IMR-90 (cell line): ENCODE measurements at regions not wholly inside any gene's neighbourhood (a gene's known extent, or its start where the extent isn't known, plus 50 kb on each side); places are given as distances from the start of the nearest gene placed in this dataset.

Experiments
- ATAC-seq: fragments of 200-7000 bp; cut with Tn5 transposase; 2 replicates; pipeline ENCODE4 v1.9.1; 2020; ENCODE audit warnings: low read depth, mild to moderate bottlenecking, moderate library complexity
- BruUV-seq: library from RNA; stranded (reverse); fragments of 400-500 nt; replicated peaks from 2 replicates; lab custom pipeline; 2021; lab: Mats Ljungman, UMichigan
- CTCF ChIA-PET: fragments of 300-600 bp; formaldehyde crosslinking; extraction: SDS; loops from one replicate; lab custom pipeline; 2021; ENCODE audit warnings: antibody characterized with exemption; lab: Yijun Ruan, JAX
- POLR2A ChIA-PET: fragments of 300-600 bp; sonication (Branson Sonifier 250); formaldehyde crosslinking; loops from one replicate; lab custom pipeline; 2022; ENCODE audit warnings: antibody characterized with exemption; ENCODE audit not compliant: unreplicated experiment; lab: Charles Lee
- DNase-seq: peaks from one replicate; pipeline ENCODE4 v3.0.0; 2013
- H2AFZ ChIP-seq: replicated peaks from 2 replicates; pipeline ENCODE3; 2013; ENCODE audit warnings: low read length, mild to moderate bottlenecking; ENCODE audit not compliant: poor library complexity
- H2AK5ac ChIP-seq: 2 replicates; pipeline ENCODE4 v1.6.1; 2013; ENCODE audit warnings: low read depth, low read length, inconsistent platforms
- H2AK9ac ChIP-seq: replicated peaks from 2 replicates; pipeline ENCODE3; 2013; ENCODE audit warnings: mild to moderate bottlenecking, low read depth, low read length, moderate library complexity; ENCODE audit not compliant: poor library complexity
- H2BK120ac ChIP-seq: 2 replicates; pipeline ENCODE4 v1.6.1; 2013; ENCODE audit warnings: low read depth, low read length, inconsistent platforms
- H2BK15ac ChIP-seq: 3 replicates; pipeline ENCODE4 v1.6.1; 2013; ENCODE audit warnings: low read depth, low read length, inconsistent platforms
- H2BK20ac ChIP-seq: 2 replicates; pipeline ENCODE4 v1.6.1; 2013; ENCODE audit warnings: low read depth, mild to moderate bottlenecking, inconsistent platforms, low read length, moderate library complexity
- H2BK5ac ChIP-seq: 2 replicates; pipeline ENCODE4 v1.6.1; 2013; ENCODE audit warnings: mild to moderate bottlenecking, low read depth, low read length, inconsistent platforms; ENCODE audit not compliant: poor library complexity, severe bottlenecking
- H3K14ac ChIP-seq: replicated peaks from 2 replicates; pipeline ENCODE4 v1.6.1; 2013; ENCODE audit warnings: low read depth, low read length, inconsistent platforms
- H3K18ac ChIP-seq: 2 replicates; pipeline ENCODE4 v1.6.1; 2013; ENCODE audit warnings: low read depth, low read length, control low read depth
- H3K23ac ChIP-seq: 2 replicates; pipeline ENCODE4 v1.6.1; 2013; ENCODE audit warnings: low read depth, low read length, inconsistent platforms
- H3K27ac ChIP-seq: 2 replicates; pipeline ENCODE4 v1.5.1; 2013; ENCODE audit warnings: mild to moderate bottlenecking, control low read depth, low read length; ENCODE audit not compliant: insufficient read depth
- H3K27me3 ChIP-seq: 2 replicates; pipeline ENCODE4 v1.6.1; 2013; ENCODE audit warnings: low read length; ENCODE audit not compliant: control insufficient read depth, insufficient read depth
- H3K36me3 ChIP-seq: 2 replicates; pipeline ENCODE4 v1.6.1; 2013; ENCODE audit warnings: low read length, mixed read lengths; ENCODE audit not compliant: control insufficient read depth, insufficient read depth
- H3K4ac ChIP-seq: 2 replicates; pipeline ENCODE4 v1.6.1; 2013; ENCODE audit warnings: low read depth, low read length, inconsistent platforms
- H3K4me1 ChIP-seq: 2 replicates; pipeline ENCODE4 v1.6.1; 2013; ENCODE audit warnings: low read length, mixed read lengths; ENCODE audit not compliant: control insufficient read depth, insufficient read depth
- H3K4me2 ChIP-seq: 2 replicates; pipeline ENCODE4 v1.6.1; 2013; ENCODE audit warnings: low read depth, mild to moderate bottlenecking, control low read depth, low read length, moderate library complexity
- H3K4me3 ChIP-seq: 2 replicates; pipeline ENCODE4 v1.5.1; 2013; ENCODE audit warnings: low read depth, mild to moderate bottlenecking, control low read depth, low read length, moderate library complexity; ENCODE audit not compliant: insufficient read depth
- H3K56ac ChIP-seq: 2 replicates; pipeline ENCODE4 v1.6.1; 2013; ENCODE audit warnings: low read length, inconsistent platforms; ENCODE audit not compliant: insufficient read depth; ENCODE audit errors: extremely low read depth
- H3K79me1 ChIP-seq, 2 experiments: 2 replicates each; pipeline ENCODE4 v1.6.1; 2013; ENCODE audit warnings: low read length in 2 of 2, inconsistent platforms in 1 of 2, low read depth in 1 of 2
- H3K9ac ChIP-seq: 2 replicates; pipeline ENCODE4 v1.6.1; 2013; ENCODE audit warnings: low read depth, low read length, control low read depth
- H3K9me1 ChIP-seq: 2 replicates; pipeline ENCODE4 v1.6.1; 2013; ENCODE audit warnings: low read length, inconsistent platforms; ENCODE audit not compliant: insufficient read depth
- H3K9me3 ChIP-seq: 2 replicates; pipeline ENCODE4 v1.6.1; 2013; ENCODE audit warnings: low read length; ENCODE audit not compliant: control insufficient read depth, insufficient read depth
- H4K20me1 ChIP-seq: 2 replicates; pipeline ENCODE4 v1.6.1; 2013; ENCODE audit warnings: low read length, inconsistent platforms; ENCODE audit not compliant: insufficient read depth
- H4K5ac ChIP-seq: 2 replicates; pipeline ENCODE4 v1.6.1; 2013; ENCODE audit warnings: mild to moderate bottlenecking, low read depth, low read length, control low read depth
- H4K8ac ChIP-seq, 2 experiments: 2 replicates each; pipeline ENCODE4 v1.6.1; 2013; ENCODE audit warnings: low read depth in 2 of 2, low read length in 2 of 2, control low read depth in 1 of 2, inconsistent platforms in 1 of 2
- H4K91ac ChIP-seq: 2 replicates; pipeline ENCODE4 v1.6.1; 2013; ENCODE audit warnings: low read depth, low read length, inconsistent platforms; ENCODE audit not compliant: insufficient read depth
- CEBPB ChIP-seq: IDR thresholded peaks from 2 replicates; pipeline ENCODE4 v1.6.1; 2012; ENCODE audit warnings: low read depth, low read length, improper control_type of control experiment
- CHD1 ChIP-seq: IDR thresholded peaks from 2 replicates; pipeline ENCODE4 v1.6.1; 2012; ENCODE audit warnings: low read depth, low read length, improper control_type of control experiment
- CTCF ChIP-seq: conservative IDR thresholded peaks from 2 replicates; pipeline ENCODE4 v1.5.1; 2012; ENCODE audit warnings: mild to moderate bottlenecking, low read depth, low read length, improper control_type of control experiment
- ELK1 ChIP-seq: fragments of 150-350 bp; IDR thresholded peaks from 2 replicates; pipeline ENCODE4 v1.6.1; 2016; ENCODE audit warnings: low read depth, mild to moderate bottlenecking, low read length, moderate library complexity, borderline replicate concordance
- FOS ChIP-seq: fragments of 150-350 bp; IDR thresholded peaks from 2 replicates; pipeline ENCODE4 v1.6.1; 2016; ENCODE audit warnings: low read depth, low read length
- MAZ ChIP-seq: IDR thresholded peaks from 2 replicates; pipeline ENCODE4 v1.6.1; 2012; ENCODE audit warnings: low read depth, mild to moderate bottlenecking, low read length, improper control_type of control experiment, moderate library complexity, borderline replicate concordance
- MXI1 ChIP-seq: IDR thresholded peaks from 2 replicates; pipeline ENCODE4 v1.6.1; 2012; ENCODE audit warnings: low read depth, mild to moderate bottlenecking, low read length, moderate library complexity, borderline replicate concordance
- NFE2L2 ChIP-seq: fragments of 150-350 bp; IDR thresholded peaks from 2 replicates; pipeline ENCODE4 v1.6.1; 2016; ENCODE audit warnings: low read depth, mild to moderate bottlenecking, low read length
- POLR2A ChIP-seq: IDR thresholded peaks from 2 replicates; pipeline ENCODE4 v1.6.1; 2012; ENCODE audit warnings: mild to moderate bottlenecking, low read depth, low read length
- RCOR1 ChIP-seq: IDR thresholded peaks from 2 replicates; pipeline ENCODE4 v1.6.1; 2012; ENCODE audit warnings: mild to moderate bottlenecking, low read length, improper control_type of control experiment; ENCODE audit not compliant: insufficient replicate concordance
- RFX5 ChIP-seq: IDR thresholded peaks from 2 replicates; pipeline ENCODE4 v1.8.0; 2012; ENCODE audit warnings: low read depth, mild to moderate bottlenecking, low read length, moderate library complexity
- SMC3 ChIP-seq: fragments of 150-350 bp; IDR thresholded peaks from 2 replicates; pipeline ENCODE4 v1.6.1; 2016; ENCODE audit warnings: low read depth, mild to moderate bottlenecking, antibody characterized with exemption, low read length, moderate library complexity
- USF2 ChIP-seq: fragments of 150-350 bp; IDR thresholded peaks from 2 replicates; pipeline ENCODE4 v1.6.1; 2017; ENCODE audit warnings: mild to moderate bottlenecking, antibody characterized with exemption, low read length, low read depth
- WGBS, 2 experiments: methylation state at CpG; one replicate each; pipeline versions ENCODE4 v1.1.5 to v1.1.7; 2013; ENCODE audit warnings: missing lambda C conversion rate in 2 of 2; ENCODE audit not compliant: insufficient read length in 1 of 2; ENCODE audit errors: extremely low coverage in 2 of 2; 5-methylcytosine and 5-hydroxymethylcytosine counted together
- dilution Hi-C: fragments of 300-500 bp; cut with HindIII; formaldehyde crosslinking; loops from one replicate; pipeline ENCODE4 v1.14.3; 2018; ENCODE audit warnings: low sequenced_read_pairs; ENCODE audit not compliant: unreplicated experiment
- in situ Hi-C: fragments of 300-500 bp; cut with MboI; formaldehyde crosslinking; loops from 3 replicates; pipeline ENCODE4 v1.14.3; 2019; ENCODE audit warnings: low sequenced_read_pairs, inconsistent platforms, mixed read lengths
- intact Hi-C: fragments of 100-400 bp; cut with micrococcal nuclease; formaldehyde crosslinking; loops from 2 replicates; pipeline ENCODE4 v1.10.0; 2022

DNA sequence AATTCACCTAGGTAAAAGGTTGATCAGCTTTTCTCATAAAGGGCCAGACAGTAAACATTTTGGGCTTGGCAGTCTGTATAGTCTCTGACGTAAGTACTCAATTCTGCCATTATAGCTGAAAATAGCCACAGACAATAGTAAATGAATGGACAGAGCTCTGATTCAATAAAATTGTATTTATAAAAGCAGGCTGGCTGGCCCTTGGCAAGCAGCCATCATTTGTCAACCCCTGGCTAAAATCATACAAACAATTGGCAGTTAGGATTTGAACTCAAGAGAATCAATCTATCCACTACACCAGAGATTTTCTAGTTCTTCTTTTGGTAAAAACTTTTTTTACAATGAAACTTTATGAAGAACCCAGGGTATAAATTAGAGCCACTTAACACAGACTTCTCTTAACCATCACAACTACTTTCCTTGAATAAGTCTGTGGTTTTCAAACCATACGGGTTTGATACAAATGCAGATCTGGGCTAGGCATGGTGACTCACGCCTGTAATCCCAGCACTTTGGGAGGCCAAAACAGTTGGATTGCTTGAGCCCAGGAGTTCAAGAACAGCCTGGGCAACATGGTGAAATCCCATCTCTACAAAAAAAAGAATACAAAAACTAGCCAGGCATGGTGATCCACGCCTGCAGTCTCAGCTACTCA, 124.5 kb downstream of the SLC16A9 start:
- Histone ChIP-seq H3K23ac (no peak overlapping the region), H2AK5ac (no peak overlapping the region), H2BK15ac (no peak overlapping the region), H2AFZ (no peak overlapping the region), H3K18ac (no peak overlapping the region), H2BK120ac (no peak overlapping the region), H3K14ac (no peak overlapping the region), H4K5ac (no peak overlapping the region), H3K9ac (no peak overlapping the region), H3K4ac (no peak overlapping the region), H3K27me3 (0 out of 2 replicates have a peak, but pooled peaks cover 1% of the 10 kb centered on the region), H4K8ac (no peak overlapping the region), H3K56ac (no peak overlapping the region), H3K4me1 (no peaks in the 10 kb centered on the region), H2BK20ac (no peak overlapping the region), H4K20me1 (no peaks in the 10 kb centered on the region), H3K36me3 (no peaks in the 10 kb centered on the region), H3K9me3 (no peaks in the 10 kb centered on the region), H3K4me2 (no peak overlapping the region), H3K27ac (no peak overlapping the region), H3K9me1 (no peaks in the 10 kb centered on the region), H2AK9ac (no peak overlapping the region), H2BK5ac (no peak overlapping the region), H3K4me3 (no peak overlapping the region), H4K91ac (no peak overlapping the region), H3K79me1 (no peaks in the 10 kb centered on the region)
- POLR2A ChIA-PET: no interaction called here
- in situ Hi-C loops (loop anchor here (25.0 kb wide), 1 partner anchor 1048 kb away; no protein-coding TSS in a partner anchor), intact Hi-C loops (no loop called here), dilution Hi-C loops (no loop called here)
- TF ChIP-seq NFE2L2: no peak
- TF ChIP-seq RFX5: no peak
- no peak for TF ChIP-seq ELK1
- no peak for TF ChIP-seq MXI1
- TF ChIP-seq MAZ: no peak
- TF ChIP-seq CEBPB: no peak
- TF ChIP-seq CTCF: no peak
- no peak for TF ChIP-seq RCOR1
- no peak for TF ChIP-seq POLR2A
- no peak for TF ChIP-seq CHD1
- no peak for TF ChIP-seq FOS
- no peak for TF ChIP-seq USF2
- no peak for TF ChIP-seq SMC3
- CTCF ChIA-PET: no interaction called here
- no TSS peak for BruUV-seq
- DNase-seq (no peak), ATAC-seq (no peak)
- WGBS, 2 experiments: no CpG with 5 or more reads among the region's 4 CpGs
